GM15510 (cell line): ENCODE measurements at regions not wholly inside any gene's neighbourhood (a gene's known extent, or its start where the extent isn't known, plus 50 kb on each side); places are given as distances from the start of the nearest gene placed in this dataset.

Source experiments
- POLR2A ChIP-seq: IDR thresholded peaks from 3 replicates; pipeline ENCODE4 v1.6.1; 2011; ENCODE audit warnings: borderline replicate concordance; ENCODE audit not compliant: insufficient read length; ENCODE audit errors: extremely low read depth

- no peak for TF ChIP-seq POLR2A
Observed at GRCh38 chr13:73860501-73860900, 273.7 kb downstream of the KLF12 start.

GRCh38 chr13:73859841-73860240 is 274.4 kb downstream of the KLF12 start:
- TF ChIP-seq POLR2A = no peak

GRCh38 chr13:73857106-73857505 is 277.1 kb downstream of the KLF12 start:
- no peak for TF ChIP-seq POLR2A

GRCh38 chr13:73851104-73851503 is 283.1 kb downstream of the KLF12 start:
- no peak for TF ChIP-seq POLR2A

- no peak for TF ChIP-seq POLR2A
Observed at GRCh38 chr13:73850104-73850873, 283.9 kb downstream of the KLF12 start.

- TF ChIP-seq POLR2A = no peak
Observed at GRCh38 chr13:73849292-73849691, 284.9 kb downstream of the KLF12 start.

- no peak for TF ChIP-seq POLR2A
Observed at GRCh38 chr13:73844986-73845385, 289.2 kb downstream of the KLF12 start.

GRCh38 chr13:73842626-73843025 is 291.6 kb downstream of the KLF12 start:
- no peak for TF ChIP-seq POLR2A

GRCh38 chr13:73842184-73842583 is 292.0 kb downstream of the KLF12 start:
- no peak for TF ChIP-seq POLR2A

GRCh38 chr13:73837147-73837546 is 297.1 kb downstream of the KLF12 start:
- no peak for TF ChIP-seq POLR2A

GRCh38 chr13:73835138-73835721 is 299.0 kb downstream of the KLF12 start:
- TF ChIP-seq POLR2A = no peak

- TF ChIP-seq POLR2A = no peak
Observed at GRCh38 chr13:73833325-73834070, 300.7 kb downstream of the KLF12 start.

- no peak for TF ChIP-seq POLR2A
Observed at GRCh38 chr13:73832825-73833224, 301.4 kb downstream of the KLF12 start.

GRCh38 chr13:73832128-73832588 is 302.0 kb downstream of the KLF12 start:
- TF ChIP-seq POLR2A = no peak

- TF ChIP-seq POLR2A = no peak
Observed at GRCh38 chr13:73829416-73829815, 304.8 kb downstream of the KLF12 start.
